Skeletal muscle tissue (tissue), 3 donors: ENCODE measurements at regions not wholly inside any gene's neighbourhood (a gene's known extent, or its start where the extent isn't known, plus 50 kb on each side); places are given as distances from the start of the nearest gene placed in this dataset.

Experiments
- H3K27ac ChIP-seq: one replicate; pipeline ENCODE4 v1.7.0; 2013; ENCODE audit warnings: mild to moderate bottlenecking, low read depth, low read length, inconsistent platforms
- H3K27me3 ChIP-seq, 3 donors: one replicate each; pipeline ENCODE4 v1.7.0; 2013; ENCODE audit warnings: low read length in 3 of 3; ENCODE audit not compliant: control insufficient read depth in 3 of 3, insufficient read depth in 3 of 3
- H3K36me3 ChIP-seq, 3 donors: one replicate each; pipeline ENCODE4 v1.7.0; 2013; ENCODE audit warnings: low read length in 3 of 3; ENCODE audit not compliant: control insufficient read depth in 3 of 3, insufficient read depth in 3 of 3
- H3K4me1 ChIP-seq, 3 donors: one replicate each; pipeline ENCODE4 v1.7.0; 2013; ENCODE audit warnings: low read length in 3 of 3, mild to moderate bottlenecking in 3 of 3; ENCODE audit not compliant: control insufficient read depth in 3 of 3, insufficient read depth in 3 of 3
- H3K4me3 ChIP-seq, 3 donors: one replicate each; pipeline ENCODE4 v1.7.0; 2013; ENCODE audit warnings: low read length in 3 of 3
- H3K9ac ChIP-seq, 3 donors: one replicate each; pipeline ENCODE4 v1.7.0; 2013; ENCODE audit warnings: low read length in 3 of 3, mild to moderate bottlenecking in 3 of 3, moderate library complexity in 2 of 3, low read depth in 1 of 3
- H3K9me3 ChIP-seq, 3 donors: one replicate each; pipeline ENCODE4 v1.7.0; 2013; ENCODE audit warnings: low read length in 3 of 3; ENCODE audit not compliant: control insufficient read depth in 3 of 3
- donor health status: Osteomylitis.

DNA sequence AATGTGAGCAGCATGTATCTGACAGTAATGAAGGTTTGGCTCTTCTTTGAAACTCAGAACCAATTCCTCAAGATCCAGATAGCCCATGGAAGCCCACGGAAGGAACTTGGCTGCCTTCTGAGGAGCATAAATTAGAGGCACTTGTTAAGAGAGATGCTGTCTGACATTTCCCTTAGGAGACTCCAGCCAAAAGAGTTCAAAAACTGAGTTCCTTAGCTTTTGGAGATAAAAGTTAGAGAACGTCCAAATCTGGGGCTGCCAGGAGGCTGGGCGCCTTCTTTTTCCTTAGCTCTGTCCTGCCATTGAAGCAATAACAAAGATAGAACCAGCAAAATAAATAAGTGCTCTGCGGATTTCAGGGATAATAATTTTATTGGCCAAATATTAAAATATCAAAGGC, 439.6 kb upstream of the USP24 start:
- no peak overlapping the region for H3K4me3 ChIP-seq
- H3K36me3 ChIP-seq: no peaks in the 10 kb centered on the region
- H3K27me3 ChIP-seq: no peaks in the 10 kb centered on the region
- no peaks in the 10 kb centered on the region for H3K9me3 ChIP-seq
- peaks cover 6 to 10% (median 9%) of the 10 kb centered on the region in 3 donors for H3K4me1 ChIP-seq
- no peak overlapping the region for H3K27ac ChIP-seq
- no peak overlapping the region for H3K9ac ChIP-seq

GRCh38 chr1:55654171-55654570, 439.0 kb upstream of the USP24 start:
- H3K4me1 ChIP-seq: peaks cover 6 to 10% (median 9%) of the 10 kb centered on the region in 3 donors
- H3K9ac ChIP-seq: no peak overlapping the region
- no peak overlapping the region for H3K27ac ChIP-seq
- no peaks in the 10 kb centered on the region for H3K27me3 ChIP-seq
- no peak overlapping the region for H3K4me3 ChIP-seq
- no peaks in the 10 kb centered on the region for H3K36me3 ChIP-seq
- H3K9me3 ChIP-seq: no peaks in the 10 kb centered on the region

- Histone ChIP-seq H3K4me1 (peaks cover 6 to 10% (median 9%) of the 10 kb centered on the region in 3 donors), H3K36me3 (no peaks in the 10 kb centered on the region), H3K27ac (no peak overlapping the region), H3K9me3 (no peaks in the 10 kb centered on the region), H3K27me3 (no peaks in the 10 kb centered on the region), H3K4me3 (no peak overlapping the region), H3K9ac (no peak overlapping the region)
These were observed 435.3 kb upstream of the USP24 start for GRCh38 chr1:55650444-55650843.

DNA sequence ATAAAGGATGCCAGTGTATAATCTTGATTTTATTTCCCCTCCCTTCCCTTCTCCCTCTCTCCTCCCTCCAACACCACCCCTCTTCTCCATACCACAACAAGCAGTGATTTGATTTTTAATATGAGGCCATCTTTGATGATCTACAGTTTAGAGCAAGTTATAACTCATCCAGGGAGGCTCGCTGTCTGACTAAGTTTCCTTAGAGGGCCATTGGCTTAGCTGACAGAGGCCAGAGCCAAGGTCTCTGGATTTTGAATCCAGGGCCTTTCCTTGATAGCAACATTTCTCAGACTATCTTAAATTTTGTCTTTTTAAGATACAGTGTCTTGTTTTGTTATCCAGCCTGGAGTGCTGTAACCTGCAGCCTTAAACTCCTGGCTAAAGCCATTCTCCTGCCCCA, 431.0 kb upstream of the USP24 start:
- H3K9ac ChIP-seq: no peak overlapping the region
- no peak overlapping the region for H3K4me3 ChIP-seq
- H3K36me3 ChIP-seq: no peaks in the 10 kb centered on the region
- H3K27ac ChIP-seq: no peak overlapping the region
- no peaks in the 10 kb centered on the region for H3K9me3 ChIP-seq
- H3K4me1 ChIP-seq: peaks cover 8 to 10% (median 10%) of the 10 kb centered on the region in 3 donors
- H3K27me3 ChIP-seq: no peaks in the 10 kb centered on the region

GRCh38 chr1:55645270-55645669, 430.1 kb upstream of the USP24 start:
- Histone ChIP-seq H3K9me3 (no peaks in the 10 kb centered on the region), H3K4me3 (no peak overlapping the region), H3K4me1 (peaks cover 5 to 9% (median 6%) of the 10 kb centered on the region in 3 donors), H3K27me3 (no peaks in the 10 kb centered on the region), H3K36me3 (no peaks in the 10 kb centered on the region), H3K9ac (no peak overlapping the region), H3K27ac (no peak overlapping the region)

GRCh38 chr1:55641947-55642346, 426.8 kb upstream of the USP24 start:
- Histone ChIP-seq H3K27me3 (no peaks in the 10 kb centered on the region), H3K27ac (no peak overlapping the region)

DNA sequence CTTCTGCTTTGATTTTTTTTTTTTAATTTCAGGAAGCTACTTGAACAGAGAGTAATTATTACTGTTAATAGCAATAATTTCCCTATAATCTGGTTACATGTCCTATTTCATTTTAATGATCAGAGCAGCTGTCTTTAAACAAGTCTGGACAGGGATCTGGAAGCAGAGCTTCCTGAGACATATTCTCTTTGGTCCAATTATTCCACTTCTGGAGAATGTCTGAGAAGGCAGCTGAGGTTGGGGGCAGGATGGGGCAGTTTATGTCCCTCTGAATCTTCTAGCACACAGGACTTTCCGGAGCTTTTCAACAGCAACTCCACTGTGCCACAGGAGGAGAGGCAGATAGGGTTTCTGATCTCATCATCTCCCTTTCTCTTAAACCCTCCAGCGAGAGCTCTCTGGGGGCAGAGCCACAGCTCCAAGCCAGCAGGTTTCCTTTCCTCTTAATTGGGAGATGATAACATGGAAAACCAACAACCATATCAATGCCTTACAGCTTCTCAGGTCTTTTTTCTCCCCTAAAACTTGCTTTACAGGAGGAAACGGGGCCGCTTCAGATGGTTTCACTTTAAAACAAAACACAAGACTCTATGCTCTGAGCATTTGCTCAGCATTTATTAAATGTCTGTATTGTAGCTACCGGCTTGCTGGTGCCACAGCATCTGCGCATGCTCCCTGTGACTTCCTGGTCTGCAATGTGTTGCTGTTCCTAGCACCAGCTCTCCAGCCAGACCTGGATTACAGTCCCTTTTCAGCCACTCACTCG, 425.7 kb upstream of the USP24 start:
- peak overlapping the region; percentile 10 for H3K27ac ChIP-seq
- no peaks in the 10 kb centered on the region for H3K27me3 ChIP-seq
- peak overlapping the region; percentile 41 to 67 (median 49) for H3K4me3 ChIP-seq
- no peaks in the 10 kb centered on the region for H3K9me3 ChIP-seq
- H3K4me1 ChIP-seq: peaks cover 4 to 5% (median 5%) of the 10 kb centered on the region in 3 donors
- peak overlapping the region; percentile 2 to 59 (median 42) for H3K9ac ChIP-seq
- no peaks in the 10 kb centered on the region for H3K36me3 ChIP-seq

More at GRCh38 chr1:55641947-55642346, 426.8 kb upstream of the USP24 start:
- Histone ChIP-seq H3K9ac (no peak overlapping the region), H3K9me3 (no peaks in the 10 kb centered on the region), H3K36me3 (no peaks in the 10 kb centered on the region), H3K4me3 (no peak overlapping the region), H3K4me1 (peaks cover 4 to 5% (median 5%) of the 10 kb centered on the region in 3 donors)

DNA sequence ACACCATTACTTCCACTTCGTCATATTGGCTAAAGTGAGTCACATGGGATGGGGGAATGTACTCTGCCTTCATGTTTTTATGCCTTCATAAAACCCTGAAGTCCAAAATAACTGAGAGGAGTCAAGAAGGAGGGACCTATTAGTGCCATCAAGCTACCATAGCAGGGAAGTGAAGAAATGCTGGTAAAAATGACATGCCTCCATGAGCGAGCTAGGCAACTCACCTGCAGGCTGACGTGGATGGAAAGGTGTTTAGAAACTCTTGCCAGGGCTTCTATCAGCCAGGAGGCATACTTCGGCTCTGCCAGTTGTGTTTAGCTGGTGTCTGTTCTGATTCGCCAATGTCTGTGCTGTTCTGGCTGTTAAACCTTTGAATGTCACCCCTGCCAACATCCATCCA, 424.4 kb upstream of the USP24 start:
- H3K36me3 ChIP-seq: no peaks in the 10 kb centered on the region
- H3K27me3 ChIP-seq: no peaks in the 10 kb centered on the region
- H3K9ac ChIP-seq: no peak overlapping the region
- peaks cover 4 to 9% (median 5%) of the 10 kb centered on the region in 3 donors for H3K4me1 ChIP-seq
- H3K27ac ChIP-seq: no peak overlapping the region
- no peak overlapping the region for H3K4me3 ChIP-seq
- no peaks in the 10 kb centered on the region for H3K9me3 ChIP-seq

- Histone ChIP-seq H3K4me3 (no peak overlapping the region), H3K9me3 (no peaks in the 10 kb centered on the region), H3K4me1 (peaks cover 4 to 14% (median 5%) of the 10 kb centered on the region in 3 donors), H3K9ac (no peak overlapping the region), H3K27me3 (no peaks in the 10 kb centered on the region), H3K36me3 (no peaks in the 10 kb centered on the region), H3K27ac (no peak overlapping the region)
These were observed 423.9 kb upstream of the USP24 start for GRCh38 chr1:55639051-55639450.

GRCh38 chr1:55636696-55637095, 421.5 kb upstream of the USP24 start:
- Histone ChIP-seq H3K4me3 (no peak overlapping the region), H3K4me1 (peaks cover 8 to 27% (median 12%) of the 10 kb centered on the region in 3 donors), H3K27ac (no peak overlapping the region), H3K9ac (no peak overlapping the region), H3K36me3 (no peaks in the 10 kb centered on the region), H3K9me3 (no peaks in the 10 kb centered on the region), H3K27me3 (no peaks in the 10 kb centered on the region)
